Neural cell (in vitro differentiated cells): ENCODE measurements at regions not wholly inside any gene's neighbourhood (a gene's known extent, or its start where the extent isn't known, plus 50 kb on each side); places are given as distances from the start of the nearest gene placed in this dataset.

ENCODE experiments used
- CTCF ChIP-seq: fragments of 450-650 bp; IDR thresholded peaks from 2 replicates; pipeline ENCODE4 v1.5.1; 2014; ENCODE audit warnings: antibody characterized with exemption, mild to moderate bottlenecking, moderate library complexity; ENCODE audit not compliant: poor library complexity, severe bottlenecking
- EZH2 ChIP-seq: fragments of 200-600, 300-800 bp; shearing (Covaris generic), sonication (generic); IDR thresholded peaks from 2 replicates; pipeline ENCODE4 v1.6.1; 2014; ENCODE audit warnings: antibody characterized with exemption, low read length, borderline replicate concordance, mild to moderate bottlenecking; ENCODE audit not compliant: insufficient read depth, poor library complexity, severe bottlenecking
- MXI1 ChIP-seq: fragments of 450-650 bp; conservative IDR thresholded peaks from 2 replicates; pipeline ENCODE4 v1.6.1; 2014; ENCODE audit warnings: antibody characterized with exemption, mild to moderate bottlenecking; ENCODE audit not compliant: poor library complexity, severe bottlenecking
- RAD21 ChIP-seq: fragments of 450-650 bp; conservative IDR thresholded peaks from 2 replicates; pipeline ENCODE4 v1.6.1; 2014; ENCODE audit warnings: antibody characterized with exemption, mild to moderate bottlenecking, moderate library complexity
- REST ChIP-seq: IDR thresholded peaks from 2 replicates; pipeline ENCODE4 v1.6.1; 2012; ENCODE audit warnings: borderline replicate concordance
- SMC3 ChIP-seq: fragments of 450-650 bp; conservative IDR thresholded peaks from 2 replicates; pipeline ENCODE4 v1.6.1; 2014; ENCODE audit warnings: antibody characterized with exemption, mild to moderate bottlenecking, moderate library complexity; ENCODE audit not compliant: poor library complexity

GRCh38 chr22:22429369-22430108, 79.0 kb downstream of the ZNF280B start:
- TF ChIP-seq MXI1: no peak
- no peak for TF ChIP-seq CTCF
- no peak for TF ChIP-seq REST
- TF ChIP-seq SMC3: no peak
- TF ChIP-seq EZH2: no peak
- TF ChIP-seq RAD21: no peak
